GM12864 (cell line): ENCODE measurements at regions not wholly inside any gene's neighbourhood (a gene's known extent, or its start where the extent isn't known, plus 50 kb on each side); places are given as distances from the start of the nearest gene placed in this dataset.
"Not testable (repeated sequence)": the region's sequence is repeated elsewhere in the genome, so short reads cannot be mapped to it uniquely, and the experiment has no call there.

ENCODE experiments used
- DNase-seq: peaks from one replicate; pipeline ENCODE4 v3.0.0-alpha.2; 2011; ENCODE audit warnings: low read depth
- H3K4me3 ChIP-seq: 2 replicates; pipeline ENCODE4 v1.5.1; 2011; ENCODE audit warnings: mild to moderate bottlenecking, low read depth, low read length, control low read depth
- TF ChIP-seq, protein P1 (sequence below): IDR thresholded peaks from 2 replicates; pipeline ENCODE4 v1.5.1; 2011; ENCODE audit warnings: low read depth, mild to moderate bottlenecking, moderate library complexity, low read length, control low read depth, inconsistent platforms; ENCODE audit errors: missing control alignments

DNA sequence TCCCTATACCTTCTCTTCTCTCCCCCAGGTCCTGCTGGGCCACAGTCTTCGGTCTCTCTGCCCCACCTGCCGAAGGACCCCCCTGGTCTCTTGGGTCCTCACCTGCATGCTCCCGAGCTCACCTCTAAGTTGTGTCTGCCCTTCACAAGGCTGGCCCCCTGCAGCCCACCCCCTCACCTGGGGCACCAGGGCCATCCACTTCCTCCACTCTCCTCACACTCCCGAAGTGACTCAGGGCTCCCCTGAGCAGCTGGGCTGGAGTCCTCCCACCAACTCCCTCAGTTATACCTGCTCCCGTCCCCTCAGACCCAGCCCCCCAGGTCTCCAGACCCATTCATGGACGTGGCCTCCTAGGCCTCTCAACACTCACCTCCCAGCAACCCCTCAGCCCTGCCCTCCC is 822.0 kb downstream of the KCNJ18 start:
- no peak for DNase-seq
- H3K4me3 ChIP-seq = no peak overlapping the region
- TF ChIP-seq, protein P1, sequence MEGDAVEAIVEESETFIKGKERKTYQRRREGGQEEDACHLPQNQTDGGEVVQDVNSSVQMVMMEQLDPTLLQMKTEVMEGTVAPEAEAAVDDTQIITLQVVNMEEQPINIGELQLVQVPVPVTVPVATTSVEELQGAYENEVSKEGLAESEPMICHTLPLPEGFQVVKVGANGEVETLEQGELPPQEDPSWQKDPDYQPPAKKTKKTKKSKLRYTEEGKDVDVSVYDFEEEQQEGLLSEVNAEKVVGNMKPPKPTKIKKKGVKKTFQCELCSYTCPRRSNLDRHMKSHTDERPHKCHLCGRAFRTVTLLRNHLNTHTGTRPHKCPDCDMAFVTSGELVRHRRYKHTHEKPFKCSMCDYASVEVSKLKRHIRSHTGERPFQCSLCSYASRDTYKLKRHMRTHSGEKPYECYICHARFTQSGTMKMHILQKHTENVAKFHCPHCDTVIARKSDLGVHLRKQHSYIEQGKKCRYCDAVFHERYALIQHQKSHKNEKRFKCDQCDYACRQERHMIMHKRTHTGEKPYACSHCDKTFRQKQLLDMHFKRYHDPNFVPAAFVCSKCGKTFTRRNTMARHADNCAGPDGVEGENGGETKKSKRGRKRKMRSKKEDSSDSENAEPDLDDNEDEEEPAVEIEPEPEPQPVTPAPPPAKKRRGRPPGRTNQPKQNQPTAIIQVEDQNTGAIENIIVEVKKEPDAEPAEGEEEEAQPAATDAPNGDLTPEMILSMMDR = no peak

DNA sequence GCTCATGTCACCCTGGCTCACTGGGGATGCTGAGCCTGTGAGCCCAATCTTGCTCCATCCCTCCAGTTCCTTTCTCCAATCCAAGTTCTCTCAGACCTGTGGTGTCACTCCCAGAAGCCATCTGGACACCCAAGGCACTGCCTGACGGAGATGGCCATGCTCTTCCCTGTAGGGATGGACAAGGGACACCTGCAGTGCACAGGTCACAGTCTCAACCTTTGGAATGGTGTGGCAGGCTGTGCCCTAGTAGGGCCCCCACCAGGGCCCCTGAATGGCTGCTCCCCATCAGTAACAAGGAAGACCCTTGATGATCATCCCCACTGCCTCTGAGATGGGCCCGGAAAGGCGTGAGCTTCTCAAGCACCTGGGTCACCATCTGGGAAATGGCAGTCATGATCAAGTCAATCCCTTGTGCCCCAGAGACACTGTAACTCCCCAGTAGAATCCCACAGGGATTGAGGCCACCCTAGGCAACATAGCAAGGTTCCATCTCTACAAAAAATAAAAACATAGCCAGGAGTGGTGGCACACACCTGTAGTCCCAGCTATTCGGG is 822.5 kb downstream of the KCNJ18 start:
- H3K4me3 ChIP-seq = no peak overlapping the region
- DNase-seq = no peak
- TF ChIP-seq, protein P1 = no peak

DNA sequence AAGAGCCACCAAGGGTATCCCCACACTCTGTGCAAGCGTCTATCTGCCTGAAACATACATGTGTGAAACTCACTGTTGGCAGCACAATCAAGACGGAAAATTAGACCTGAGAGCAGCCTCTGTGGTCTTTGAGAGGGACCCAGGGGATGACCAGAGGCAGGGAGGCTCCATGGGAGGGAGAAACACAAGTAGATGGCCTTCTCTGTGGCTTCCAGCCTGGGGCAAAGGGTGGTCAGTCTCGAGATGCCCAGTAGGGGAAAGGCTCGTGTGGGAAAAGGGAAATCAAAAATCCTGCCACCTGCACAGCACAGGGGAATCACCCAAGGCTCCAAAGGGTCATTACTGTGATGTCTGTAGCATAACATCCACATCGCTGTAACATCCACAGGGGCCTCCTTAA is 823.3 kb downstream of the KCNJ18 start:
- no peak for DNase-seq
- H3K4me3 ChIP-seq = no peak overlapping the region
- TF ChIP-seq, protein P1 = no peak

DNA sequence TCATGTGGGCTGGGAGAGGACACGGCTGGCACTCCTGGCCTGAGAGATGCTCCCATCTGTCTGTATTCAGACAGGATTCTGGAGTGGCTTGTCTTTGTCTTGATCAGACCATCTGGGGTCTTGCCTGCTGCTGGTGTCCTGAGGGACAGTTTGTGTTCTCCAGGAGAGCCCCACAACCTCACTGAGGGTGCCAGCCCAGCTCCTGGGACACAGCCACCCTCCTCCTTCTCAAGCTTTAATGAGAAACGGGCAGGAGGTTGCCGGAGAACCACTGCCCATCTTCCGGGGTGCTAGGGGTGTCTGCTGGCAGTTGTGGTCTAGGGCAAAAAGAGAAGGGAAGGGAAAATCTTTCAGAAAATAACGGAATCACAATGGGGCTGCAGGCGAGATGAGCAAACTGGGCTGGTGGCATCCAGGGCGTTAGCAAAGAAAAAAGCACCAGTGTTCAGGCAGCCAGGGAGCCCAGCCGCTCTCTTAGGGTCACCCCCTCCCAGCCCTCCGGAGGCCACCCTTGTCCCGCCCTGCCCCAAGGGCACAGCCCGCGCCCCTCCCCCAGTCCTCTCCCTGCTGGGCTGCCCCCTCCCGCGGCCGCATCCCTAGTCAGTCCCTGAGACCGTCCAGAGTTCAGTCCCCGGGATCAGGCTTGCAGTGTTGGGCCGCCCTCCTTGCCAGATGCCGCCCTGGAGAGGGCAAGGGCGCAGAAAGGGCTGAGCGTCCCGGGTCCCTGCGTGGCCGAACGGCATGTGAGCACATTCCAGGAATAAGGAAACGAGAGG is 824.7 kb downstream of the KCNJ18 start:
- no peak overlapping the region for H3K4me3 ChIP-seq
- DNase-seq = no peak

DNA sequence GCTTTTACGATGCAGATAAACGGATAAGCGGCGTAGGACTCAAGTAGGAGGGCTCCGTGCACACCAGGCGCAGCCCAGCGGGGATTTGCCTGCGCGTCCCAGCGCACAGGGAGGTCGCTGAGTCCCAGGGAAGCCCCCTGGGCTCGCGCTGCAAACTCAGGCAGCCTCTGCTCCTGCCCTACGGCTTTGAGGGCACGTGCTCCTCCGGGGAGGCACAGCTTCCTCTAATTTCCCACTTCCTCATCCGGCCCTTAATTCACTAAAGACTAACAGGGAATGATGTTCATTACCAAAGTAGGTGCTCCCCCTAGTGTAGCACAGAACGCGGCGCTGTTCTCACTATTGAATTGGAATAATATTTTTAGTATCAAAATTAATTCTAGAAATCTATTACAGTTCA is 825.4 kb downstream of the KCNJ18 start:
- TF ChIP-seq, protein P1 = no peak
- no peak overlapping the region for H3K4me3 ChIP-seq
- DNase-seq = no peak

More for the DNA sequence above, 824.7 kb downstream of the KCNJ18 start:
- TF ChIP-seq, protein P1 = no peak

DNA sequence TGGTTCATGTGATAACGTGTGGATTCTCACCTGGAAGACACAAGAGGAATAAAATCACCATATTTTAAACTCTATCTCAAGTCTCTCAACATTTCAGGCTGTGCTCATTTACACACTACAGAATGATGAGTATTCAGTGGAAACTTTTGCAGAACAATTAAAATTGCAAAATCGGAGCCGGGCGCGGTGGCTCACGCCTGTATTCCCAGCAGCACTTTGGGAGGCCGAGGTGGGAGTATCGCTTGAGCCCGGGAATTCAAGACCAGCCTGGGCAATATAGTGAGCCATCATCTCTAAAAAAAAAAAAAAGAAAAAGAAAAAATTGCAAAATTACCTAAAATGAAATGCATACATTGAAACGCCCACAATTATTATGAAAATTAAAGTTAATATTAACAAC is 825.9 kb downstream of the KCNJ18 start:
- TF ChIP-seq, protein P1 = no peak
- no peak for DNase-seq
- no peak overlapping the region for H3K4me3 ChIP-seq

DNA sequence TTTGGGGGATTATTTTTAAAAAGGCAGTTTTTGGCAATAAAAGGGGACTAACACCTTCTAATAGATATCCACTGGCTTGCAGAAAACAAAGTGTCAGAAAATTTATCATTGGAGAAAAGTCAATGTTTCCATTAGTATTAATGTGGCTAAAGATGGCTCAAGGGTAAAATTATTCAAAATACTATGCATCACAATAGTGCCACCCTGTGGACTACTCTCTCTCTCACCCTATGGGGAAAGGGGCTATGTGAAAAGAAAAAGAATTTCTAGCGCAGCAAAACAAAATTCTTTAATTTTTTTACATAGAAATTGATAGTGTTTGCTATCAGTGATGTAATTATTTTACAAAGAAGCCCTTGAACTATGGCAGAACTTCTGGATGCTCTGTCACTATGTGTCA is 856.5 kb downstream of the KCNJ18 start:
- H3K4me3 ChIP-seq, DNase-seq: not testable (repeated sequence)

DNA sequence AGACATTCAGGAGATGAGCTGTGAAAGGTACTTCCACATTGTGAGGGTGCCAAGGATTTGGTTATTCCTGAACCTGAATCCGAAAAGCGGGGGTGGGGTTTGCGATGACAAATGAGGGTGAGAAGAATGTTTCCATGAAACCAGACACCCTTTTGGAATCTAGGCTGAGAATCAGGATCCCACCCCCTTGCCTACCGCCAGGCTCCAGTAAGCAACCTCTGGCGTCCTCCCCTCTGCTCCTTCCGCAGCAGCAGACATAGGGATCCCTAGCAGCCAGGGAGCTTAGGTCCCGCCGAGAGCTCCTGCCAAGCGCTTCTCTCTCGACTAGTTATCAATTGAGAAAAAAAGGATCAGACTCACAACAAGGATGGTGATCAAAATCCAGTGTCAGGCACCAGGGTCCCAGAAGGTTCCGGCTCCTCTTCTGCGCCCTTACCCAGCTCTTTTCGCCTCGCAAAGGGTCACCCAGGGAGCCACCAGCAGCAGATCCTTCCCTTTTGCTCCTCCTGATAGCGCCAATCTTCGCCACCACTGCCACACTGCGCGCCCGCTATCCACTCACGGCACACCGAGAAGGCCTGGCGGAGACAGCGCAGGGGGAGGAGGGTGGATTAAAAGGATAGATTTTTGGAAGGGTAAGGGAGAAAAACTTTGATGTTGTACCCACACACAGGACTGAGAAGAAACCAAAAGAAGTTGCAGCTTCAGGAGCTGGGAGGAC is 859.5 kb downstream of the KCNJ18 start:
- DNase-seq = not testable (repeated sequence)

More for the DNA sequence above, 859.5 kb downstream of the KCNJ18 start:
- not testable (repeated sequence) for H3K4me3 ChIP-seq
